NCI-H2081 treated with DMSO at 0.1 percent for 48 hours (cell line): ENCODE measurements at regions not wholly inside any gene's neighbourhood (a gene's known extent, or its start where the extent isn't known, plus 50 kb on each side); places are given as distances from the start of the nearest gene placed in this dataset.
A peak's percentile ranks its signal among the peaks of the same experiment; 100 is the strongest.

ENCODE experiments used
- DNase-seq: peaks from one replicate; lab custom pipeline; 2025; lab: John Stamatoyannopoulos, UW

GRCh38 chr2:9681427-9681817, 50.6 kb upstream of the YWHAQ start:
- DNase-seq, result no peak

GRCh38 chr2:9685637-9686036, 54.8 kb upstream of the YWHAQ start:
- no peak for DNase-seq

- DNase-seq, result no peak
Measured at GRCh38 chr2:9686061-9686460, 55.3 kb upstream of the YWHAQ start.

- no peak for DNase-seq
Measured at GRCh38 chr2:9690252-9690651, 59.5 kb upstream of the YWHAQ start.

GRCh38 chr2:9690716-9691498, 60.1 kb upstream of the YWHAQ start:
- no peak for DNase-seq

GRCh38 chr2:9692456-9693195, 61.8 kb upstream of the YWHAQ start:
- no peak for DNase-seq

- DNase-seq, result no peak
Measured at GRCh38 chr2:9693196-9693491, 62.3 kb upstream of the YWHAQ start.

GRCh38 chr2:9693646-9694045, 62.8 kb upstream of the YWHAQ start:
- DNase-seq, result no peak

GRCh38 chr2:9694661-9695234, 64.0 kb upstream of the YWHAQ start:
- DNase-seq, result no peak

GRCh38 chr2:9695941-9696340, 65.1 kb upstream of the YWHAQ start:
- DNase-seq, result no peak

GRCh38 chr2:9696731-9697130, 65.9 kb upstream of the YWHAQ start:
- no peak for DNase-seq

- no peak for DNase-seq
Measured at GRCh38 chr2:9697909-9698308, 67.1 kb upstream of the YWHAQ start.

GRCh38 chr2:9699139-9700108, 68.6 kb upstream of the YWHAQ start:
- no peak for DNase-seq

- no peak for DNase-seq
Measured at GRCh38 chr2:9700109-9700495, 69.3 kb upstream of the YWHAQ start.

- DNase-seq, result no peak
Measured at GRCh38 chr2:9702604-9703084, 71.8 kb upstream of the YWHAQ start.

- DNase-seq, result peak; percentile 66
Measured at GRCh38 chr2:9703085-9703678, 72.4 kb upstream of the YWHAQ start.

- no peak for DNase-seq
Measured at GRCh38 chr2:9703701-9704221, 73.0 kb upstream of the YWHAQ start.

- no peak for DNase-seq
Measured at GRCh38 chr2:9704600-9704999, 73.8 kb upstream of the YWHAQ start.

- DNase-seq, result no peak
Measured at GRCh38 chr2:9705196-9705595, 74.4 kb upstream of the YWHAQ start.

- DNase-seq, result no peak
Measured at GRCh38 chr2:9707008-9707407, 76.2 kb upstream of the YWHAQ start.

- no peak for DNase-seq
Measured at GRCh38 chr2:9707611-9708160, 76.9 kb upstream of the YWHAQ start.
